K562 (cell line): ENCODE measurements at regions not wholly inside any gene's neighbourhood (a gene's known extent, or its start where the extent isn't known, plus 50 kb on each side); places are given as distances from the start of the nearest gene placed in this dataset.

Experiments used
- DACH1 ChIP-seq: fragments of 450-650 bp; IDR thresholded peaks from 2 replicates; pipeline ENCODE4 v1.6.1; 2018; ENCODE audit not compliant: partially characterized antibody
- FOXK2 ChIP-seq, 2 experiments: fragments of 450-650 bp; IDR thresholded peaks in 1 of 2; conservative IDR thresholded peaks in 1 of 2; 2 replicates each; pipeline ENCODE4 v1.6.1; 2016; ENCODE audit warnings: low read depth in 2 of 2, mild to moderate bottlenecking in 1 of 2
- NFE2 ChIP-seq: IDR thresholded peaks from 2 replicates; pipeline ENCODE4 v1.6.1; 2014; ENCODE audit warnings: antibody characterized with exemption, low read depth
- STAT5A ChIP-seq: IDR thresholded peaks from 2 replicates; pipeline ENCODE4 v1.6.1; 2012; ENCODE audit warnings: low read length, inconsistent platforms, borderline replicate concordance
- TAL1 ChIP-seq: fragments of 450-650 bp; IDR thresholded peaks from 2 replicates; pipeline ENCODE4 v1.6.1; 2016; ENCODE audit warnings: mild to moderate bottlenecking
- UBTF ChIP-seq, 2 experiments: IDR thresholded peaks; 2 replicates each; pipeline ENCODE4 v1.6.1; 2012; ENCODE audit warnings: improper control_type of control experiment in 2 of 2, low read depth in 2 of 2, low read length in 2 of 2, borderline replicate concordance in 1 of 2
- TF ChIP-seq, protein P1 (sequence below), 2 experiments: fragments of 450-650 bp in 1 of 2; sonication (generic) in 1 of 2; formaldehyde crosslinking in 1 of 2; IDR thresholded peaks in 1 of 2; conservative IDR thresholded peaks in 1 of 2; 2 replicates each; pipeline versions ENCODE4 v1.6.1 to v1.8.1; 2016 to 2023; ENCODE audit warnings: mild to moderate bottlenecking in 2 of 2, moderate library complexity in 2 of 2, inconsistent platforms in 1 of 2, missing genetic modification reagents in 1 of 2
- TF ChIP-seq, protein P2 (sequence below): fragments of 450-650 bp; IDR thresholded peaks from 2 replicates; pipeline ENCODE4 v1.6.1; 2017; ENCODE audit warnings: antibody characterized with exemption, mild to moderate bottlenecking
- TF ChIP-seq, protein P3 (sequence below): fragments of 450-650 bp; IDR thresholded peaks from 2 replicates; pipeline ENCODE4 v1.6.1; 2017; ENCODE audit warnings: antibody characterized with exemption
- TF ChIP-seq, protein P4 (sequence below), 2 experiments: fragments of 450-650 bp; conservative IDR thresholded peaks; 2 replicates each; pipeline ENCODE4 v1.6.1; 2017; ENCODE audit warnings: mild to moderate bottlenecking in 2 of 2, moderate library complexity in 2 of 2

- TF ChIP-seq UBTF (IDR thresholded peaks at IDR 0.05; ENCODE audit: borderline replicate concordance in 1 of 2, low read depth in 2 of 2, low read length in 2 of 2) (peak; percentile 55 to 64; a peak in 1 of 4 replicates), NFE2 (peak; percentile 54), TAL1 (peak; percentile 93), FOXK2 (conservative IDR thresholded peaks at IDR 0.05 in 1 of 2, IDR thresholded peaks at IDR 0.05 in 1 of 2; ENCODE audit: low read depth in 2 of 2) (peak in 1 of 2 experiments; percentile 29; a peak in 2 of 4 replicates), STAT5A (peak; percentile 67; the same call in 1 of the 2 replicates), DACH1 (peak; percentile 28)
- TF ChIP-seq, protein P1, sequence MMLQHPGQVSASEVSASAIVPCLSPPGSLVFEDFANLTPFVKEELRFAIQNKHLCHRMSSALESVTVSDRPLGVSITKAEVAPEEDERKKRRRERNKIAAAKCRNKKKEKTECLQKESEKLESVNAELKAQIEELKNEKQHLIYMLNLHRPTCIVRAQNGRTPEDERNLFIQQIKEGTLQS (IDR thresholded peaks at IDR 0.05), result peak; percentile 98
- TF ChIP-seq, protein P1 (CRISPR knock-in tag; conservative IDR thresholded peaks at IDR 0.05), result peak; percentile 81
- TF ChIP-seq, protein P2, sequence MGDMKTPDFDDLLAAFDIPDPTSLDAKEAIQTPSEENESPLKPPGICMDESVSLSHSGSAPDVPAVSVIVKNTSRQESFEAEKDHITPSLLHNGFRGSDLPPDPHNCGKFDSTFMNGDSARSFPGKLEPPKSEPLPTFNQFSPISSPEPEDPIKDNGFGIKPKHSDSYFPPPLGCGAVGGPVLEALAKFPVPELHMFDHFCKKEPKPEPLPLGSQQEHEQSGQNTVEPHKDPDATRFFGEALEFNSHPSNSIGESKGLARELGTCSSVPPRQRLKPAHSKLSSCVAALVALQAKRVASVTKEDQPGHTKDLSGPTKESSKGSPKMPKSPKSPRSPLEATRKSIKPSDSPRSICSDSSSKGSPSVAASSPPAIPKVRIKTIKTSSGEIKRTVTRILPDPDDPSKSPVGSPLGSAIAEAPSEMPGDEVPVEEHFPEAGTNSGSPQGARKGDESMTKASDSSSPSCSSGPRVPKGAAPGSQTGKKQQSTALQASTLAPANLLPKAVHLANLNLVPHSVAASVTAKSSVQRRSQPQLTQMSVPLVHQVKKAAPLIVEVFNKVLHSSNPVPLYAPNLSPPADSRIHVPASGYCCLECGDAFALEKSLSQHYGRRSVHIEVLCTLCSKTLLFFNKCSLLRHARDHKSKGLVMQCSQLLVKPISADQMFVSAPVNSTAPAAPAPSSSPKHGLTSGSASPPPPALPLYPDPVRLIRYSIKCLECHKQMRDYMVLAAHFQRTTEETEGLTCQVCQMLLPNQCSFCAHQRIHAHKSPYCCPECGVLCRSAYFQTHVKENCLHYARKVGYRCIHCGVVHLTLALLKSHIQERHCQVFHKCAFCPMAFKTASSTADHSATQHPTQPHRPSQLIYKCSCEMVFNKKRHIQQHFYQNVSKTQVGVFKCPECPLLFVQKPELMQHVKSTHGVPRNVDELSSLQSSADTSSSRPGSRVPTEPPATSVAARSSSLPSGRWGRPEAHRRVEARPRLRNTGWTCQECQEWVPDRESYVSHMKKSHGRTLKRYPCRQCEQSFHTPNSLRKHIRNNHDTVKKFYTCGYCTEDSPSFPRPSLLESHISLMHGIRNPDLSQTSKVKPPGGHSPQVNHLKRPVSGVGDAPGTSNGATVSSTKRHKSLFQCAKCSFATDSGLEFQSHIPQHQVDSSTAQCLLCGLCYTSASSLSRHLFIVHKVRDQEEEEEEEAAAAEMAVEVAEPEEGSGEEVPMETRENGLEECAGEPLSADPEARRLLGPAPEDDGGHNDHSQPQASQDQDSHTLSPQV, result peak; percentile 77
- TF ChIP-seq, protein P3, sequence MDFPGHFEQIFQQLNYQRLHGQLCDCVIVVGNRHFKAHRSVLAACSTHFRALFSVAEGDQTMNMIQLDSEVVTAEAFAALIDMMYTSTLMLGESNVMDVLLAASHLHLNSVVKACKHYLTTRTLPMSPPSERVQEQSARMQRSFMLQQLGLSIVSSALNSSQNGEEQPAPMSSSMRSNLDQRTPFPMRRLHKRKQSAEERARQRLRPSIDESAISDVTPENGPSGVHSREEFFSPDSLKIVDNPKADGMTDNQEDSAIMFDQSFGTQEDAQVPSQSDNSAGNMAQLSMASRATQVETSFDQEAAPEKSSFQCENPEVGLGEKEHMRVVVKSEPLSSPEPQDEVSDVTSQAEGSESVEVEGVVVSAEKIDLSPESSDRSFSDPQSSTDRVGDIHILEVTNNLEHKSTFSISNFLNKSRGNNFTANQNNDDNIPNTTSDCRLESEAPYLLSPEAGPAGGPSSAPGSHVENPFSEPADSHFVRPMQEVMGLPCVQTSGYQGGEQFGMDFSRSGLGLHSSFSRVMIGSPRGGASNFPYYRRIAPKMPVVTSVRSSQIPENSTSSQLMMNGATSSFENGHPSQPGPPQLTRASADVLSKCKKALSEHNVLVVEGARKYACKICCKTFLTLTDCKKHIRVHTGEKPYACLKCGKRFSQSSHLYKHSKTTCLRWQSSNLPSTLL, result 0 out of 2 replicates have a peak, but pooled peaks have one; percentile 53
- TF ChIP-seq, protein P4, sequence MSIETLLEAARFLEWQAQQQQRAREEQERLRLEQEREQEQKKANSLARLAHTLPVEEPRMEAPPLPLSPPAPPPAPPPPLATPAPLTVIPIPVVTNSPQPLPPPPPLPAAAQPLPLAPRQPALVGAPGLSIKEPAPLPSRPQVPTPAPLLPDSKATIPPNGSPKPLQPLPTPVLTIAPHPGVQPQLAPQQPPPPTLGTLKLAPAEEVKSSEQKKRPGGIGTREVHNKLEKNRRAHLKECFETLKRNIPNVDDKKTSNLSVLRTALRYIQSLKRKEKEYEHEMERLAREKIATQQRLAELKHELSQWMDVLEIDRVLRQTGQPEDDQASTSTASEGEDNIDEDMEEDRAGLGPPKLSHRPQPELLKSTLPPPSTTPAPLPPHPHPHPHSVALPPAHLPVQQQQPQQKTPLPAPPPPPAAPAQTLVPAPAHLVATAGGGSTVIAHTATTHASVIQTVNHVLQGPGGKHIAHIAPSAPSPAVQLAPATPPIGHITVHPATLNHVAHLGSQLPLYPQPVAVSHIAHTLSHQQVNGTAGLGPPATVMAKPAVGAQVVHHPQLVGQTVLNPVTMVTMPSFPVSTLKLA (conservative IDR thresholded peaks at IDR 0.05), result 0 out of 4 replicates have a peak, but pooled peaks of 1 of the 2 experiments have one; percentile 20
These were observed 78.3 kb upstream of the FHL2 start (continued) for GRCh38 chr2:105477050-105477620.
